HepG2 (cell line): ENCODE measurements at regions not wholly inside any gene's neighbourhood (a gene's known extent, or its start where the extent isn't known, plus 50 kb on each side); places are given as distances from the start of the nearest gene placed in this dataset.

Source experiments
- ATAC-seq: fragments of 200-7000 bp; cut with Tn5 transposase; 3 replicates; pipeline ENCODE4 v1.9.1; 2020; ENCODE audit warnings: mild to moderate bottlenecking, moderate library complexity
- BruUV-seq: library from RNA; stranded (reverse); fragments of 400-500 nt; replicated peaks from 2 replicates; lab custom pipeline; 2021; lab: Mats Ljungman, UMichigan
- CTCF ChIA-PET: fragments of 300-600 bp; formaldehyde crosslinking; extraction: SDS; loops from one replicate; lab custom pipeline; 2021; ENCODE audit warnings: low total read pairs, inconsistent platforms, low intra/inter-chr PET ratio; lab: Yijun Ruan, JAX
- POLR2A ChIA-PET: fragments of 350-600 bp; sonication (Branson Sonifier 250); formaldehyde crosslinking; loops from one replicate; lab custom pipeline; 2020; ENCODE audit warnings: antibody characterized with exemption, inconsistent platforms; lab: Yijun Ruan, JAX
- DNase-seq: peaks from one replicate; pipeline ENCODE4 v3.0.0-alpha.2; 2015; ENCODE audit warnings: low spot score
- FAIRE-seq: peaks from 3 replicates; lab custom pipeline; 2011; peaks lifted over from hg19 to GRCh38; lab: Jason Lieb, UNC
- H2AFZ ChIP-seq: one replicate; pipeline ENCODE4 v1.6.1; 2011; ENCODE audit warnings: low read length, inconsistent platforms
- H3K27ac ChIP-seq: fragments of 300-600 bp; 3 replicates; pipeline ENCODE4 v1.8.0; 2011; ENCODE audit warnings: mixed run types, mild to moderate bottlenecking, mixed read lengths, low read length, inconsistent platforms; ENCODE audit not compliant: insufficient read depth; ENCODE audit errors: extremely low read length
- H3K27me3 ChIP-seq, 2 experiments: fragments of 200-600 bp in 1 of 2; 2 replicates in 1 of 2; 3 replicates in 1 of 2; pipeline versions ENCODE4 v1.6.0 to v1.8.0; 2011; ENCODE audit warnings: low read length in 2 of 2, mild to moderate bottlenecking in 2 of 2, moderate library complexity in 2 of 2, inconsistent platforms in 1 of 2; ENCODE audit not compliant: insufficient read depth in 2 of 2, control insufficient read depth in 1 of 2
- H3K36me3 ChIP-seq, 2 experiments: fragments of 200-600 bp in 1 of 2; replicated peaks in 1 of 2; 2 replicates in 1 of 2; 3 replicates in 1 of 2; pipeline versions ENCODE4 v1.5.1 to v1.8.0; 2011; ENCODE audit warnings: low read length in 2 of 2, inconsistent platforms in 1 of 2; ENCODE audit not compliant: insufficient read depth in 2 of 2, control insufficient read depth in 1 of 2
- H3K4me1 ChIP-seq: 2 replicates; pipeline ENCODE4 v1.5.1; 2012; ENCODE audit warnings: low read length, inconsistent platforms; ENCODE audit not compliant: insufficient read depth
- H3K4me2 ChIP-seq: 2 replicates; pipeline ENCODE4 v1.6.0; 2011; ENCODE audit warnings: low read depth, low read length, inconsistent platforms
- H3K4me3 ChIP-seq, 3 experiments: fragments of 200-600 bp in 1 of 3; sonication (generic), shearing (Covaris generic) in 1 of 3; replicated peaks in 1 of 3; 2 replicates each; pipeline ENCODE4 v1.5.1; 2011 to 2016; ENCODE audit warnings: low read length in 3 of 3, inconsistent platforms in 2 of 3, low read depth in 2 of 3, mild to moderate bottlenecking in 2 of 3, control low read depth in 1 of 3, mixed read lengths in 1 of 3; ENCODE audit not compliant: insufficient read depth in 1 of 3
- H3K79me2 ChIP-seq: one replicate; pipeline ENCODE4 v1.6.1; 2011; ENCODE audit warnings: low read length, inconsistent platforms; ENCODE audit not compliant: insufficient read depth
- H3K9ac ChIP-seq: 2 replicates; pipeline ENCODE4 v1.6.0; 2011; ENCODE audit warnings: mild to moderate bottlenecking, low read depth, low read length, inconsistent platforms; ENCODE audit not compliant: insufficient read depth
- H3K9me3 ChIP-seq: 2 replicates; pipeline ENCODE4 v1.5.1; 2012; ENCODE audit warnings: mild to moderate bottlenecking, low read length
- H4K20me1 ChIP-seq: 2 replicates; pipeline ENCODE4 v1.6.0; 2011; ENCODE audit warnings: inconsistent platforms, mild to moderate bottlenecking, low read length, moderate library complexity; ENCODE audit not compliant: insufficient read depth
- AFF4 ChIP-seq: sonication (generic); formaldehyde crosslinking; IDR thresholded peaks from 2 replicates; pipeline ENCODE4 v1.4.0; 2020; ENCODE audit warnings: missing genetic modification reagents
- BCL6 ChIP-seq: IDR thresholded peaks from 2 replicates; pipeline ENCODE4 v1.6.1; 2016; ENCODE audit warnings: missing genetic modification reagents, missing compliant biosample characterization
- RARA ChIP-seq: IDR thresholded peaks from 2 replicates; pipeline ENCODE4 v1.6.1; 2016; ENCODE audit warnings: missing genetic modification reagents, missing compliant biosample characterization
- RELA ChIP-seq: sonication (generic); formaldehyde crosslinking; IDR thresholded peaks from 2 replicates; pipeline ENCODE4 v1.4.0; 2020; ENCODE audit warnings: missing genetic modification reagents
- SOX13 ChIP-seq, 3 experiments: fragments of 450-650 bp in 1 of 3; sonication (generic) in 1 of 3; formaldehyde crosslinking in 1 of 3; IDR thresholded peaks in 2 of 3; conservative IDR thresholded peaks in 1 of 3; 2 replicates each; pipeline versions ENCODE4 v1.5.0 to v1.6.1; 2016 to 2020; ENCODE audit warnings: antibody characterized with exemption in 1 of 3, mild to moderate bottlenecking in 1 of 3, missing compliant biosample characterization in 1 of 3, missing genetic modification reagents in 1 of 3, moderate library complexity in 1 of 3
- STAG1 ChIP-seq: sonication (generic); formaldehyde crosslinking; IDR thresholded peaks from 2 replicates; pipeline ENCODE4 v1.4.0; 2020; ENCODE audit warnings: missing genetic modification reagents
- TOE1 ChIP-seq: sonication (generic); formaldehyde crosslinking; IDR thresholded peaks from 2 replicates; pipeline ENCODE4 v1.4.0; 2020; ENCODE audit warnings: mild to moderate bottlenecking, missing genetic modification reagents
- TRIM24 ChIP-seq: sonication (generic); formaldehyde crosslinking; IDR thresholded peaks from 2 replicates; pipeline ENCODE4 v1.8.0; 2022; ENCODE audit warnings: mild to moderate bottlenecking, missing genetic modification reagents
- ZNF737 ChIP-seq: sonication (generic); formaldehyde crosslinking; IDR thresholded peaks from 2 replicates; pipeline ENCODE4 v1.5.0; 2020; ENCODE audit warnings: missing genetic modification reagents, mild to moderate bottlenecking, borderline replicate concordance
- WGBS: methylation state at CpG from one replicate; pipeline ENCODE4 v1.1.6; 2017; ENCODE audit warnings: low lambda C conversion rate; 5-methylcytosine and 5-hydroxymethylcytosine counted together
- in situ Hi-C: cut with HindIII; loops from 2 replicates; pipeline ENCODE4 v1.10.0; 2017; ENCODE audit warnings: low pct_unique_long_range_greater_than_20kb; ENCODE audit not compliant: extremely low pct_ligation_motif_present
- intact Hi-C: fragments of 100-400 bp; cut with micrococcal nuclease; formaldehyde crosslinking; loops from one replicate; pipeline ENCODE4 v1.10.0; 2022; ENCODE audit not compliant: unreplicated experiment
- TF ChIP-seq, protein P1 (sequence below): sonication (generic); formaldehyde crosslinking; IDR thresholded peaks from 2 replicates; pipeline ENCODE4 v1.5.0; 2020; ENCODE audit warnings: mild to moderate bottlenecking, missing genetic modification reagents, moderate library complexity

GRCh38 chr6:113458368-113459010 lies 398.7 kb upstream of the MARCKS start:
- intact Hi-C loops = no loop called here
- FAIRE-seq = no peak
- no peak for ATAC-seq
- POLR2A ChIA-PET = no interaction called here
- H3K4me1 ChIP-seq = peaks cover 14% of the 10 kb centered on the region
- no peaks in the 10 kb centered on the region for H3K27me3 ChIP-seq
- no peak overlapping the region for H3K9ac ChIP-seq
- no peaks in the 10 kb centered on the region for H4K20me1 ChIP-seq
- no peaks in the 10 kb centered on the region for H3K36me3 ChIP-seq
- in situ Hi-C loops = no loop called here
- TF ChIP-seq SOX13 (IDR thresholded peaks at IDR 0.05) (no peak), SOX13 (CRISPR knock-in tag; conservative IDR thresholded peaks at IDR 0.05 in 1 of 2, IDR thresholded peaks at IDR 0.05 in 1 of 2) (peak in 1 of 2 experiments; percentile 39; a peak in 1 of 4 replicates), BCL6 (CRISPR knock-in tag) (peak; percentile 82), ZNF737 (CRISPR knock-in tag) (no peak), RARA (CRISPR knock-in tag) (peak; percentile 17; the same call in 1 of the 2 replicates)
- no peaks in the 10 kb centered on the region for H3K79me2 ChIP-seq
- H3K4me3 ChIP-seq = no peak overlapping the region
- H3K27ac ChIP-seq = no peak overlapping the region
- WGBS = 2% methylated on average over 2 of the region's 2 CpGs
- H3K9me3 ChIP-seq = no peaks in the 10 kb centered on the region
- H2AFZ ChIP-seq = no peak overlapping the region
- BruUV-seq = no TSS peak
- CTCF ChIA-PET = no interaction called here
- no peak for DNase-seq
- H3K4me2 ChIP-seq = no peak overlapping the region

GRCh38 chr6:113461153-113461932 lies 395.8 kb upstream of the MARCKS start:
- no peak overlapping the region for H3K4me3 ChIP-seq
- intact Hi-C loops = loop anchor here (2.0 kb wide), 1 partner anchor 155 kb away; no protein-coding TSS in a partner anchor
- peak; percentile 9 for DNase-seq
- no peak overlapping the region for H2AFZ ChIP-seq
- H3K79me2 ChIP-seq = no peaks in the 10 kb centered on the region
- no peak for FAIRE-seq
- no peak overlapping the region for H3K27ac ChIP-seq
- H4K20me1 ChIP-seq = no peaks in the 10 kb centered on the region
- H3K4me1 ChIP-seq = peaks cover 14% of the 10 kb centered on the region
- TF ChIP-seq, protein P1, sequence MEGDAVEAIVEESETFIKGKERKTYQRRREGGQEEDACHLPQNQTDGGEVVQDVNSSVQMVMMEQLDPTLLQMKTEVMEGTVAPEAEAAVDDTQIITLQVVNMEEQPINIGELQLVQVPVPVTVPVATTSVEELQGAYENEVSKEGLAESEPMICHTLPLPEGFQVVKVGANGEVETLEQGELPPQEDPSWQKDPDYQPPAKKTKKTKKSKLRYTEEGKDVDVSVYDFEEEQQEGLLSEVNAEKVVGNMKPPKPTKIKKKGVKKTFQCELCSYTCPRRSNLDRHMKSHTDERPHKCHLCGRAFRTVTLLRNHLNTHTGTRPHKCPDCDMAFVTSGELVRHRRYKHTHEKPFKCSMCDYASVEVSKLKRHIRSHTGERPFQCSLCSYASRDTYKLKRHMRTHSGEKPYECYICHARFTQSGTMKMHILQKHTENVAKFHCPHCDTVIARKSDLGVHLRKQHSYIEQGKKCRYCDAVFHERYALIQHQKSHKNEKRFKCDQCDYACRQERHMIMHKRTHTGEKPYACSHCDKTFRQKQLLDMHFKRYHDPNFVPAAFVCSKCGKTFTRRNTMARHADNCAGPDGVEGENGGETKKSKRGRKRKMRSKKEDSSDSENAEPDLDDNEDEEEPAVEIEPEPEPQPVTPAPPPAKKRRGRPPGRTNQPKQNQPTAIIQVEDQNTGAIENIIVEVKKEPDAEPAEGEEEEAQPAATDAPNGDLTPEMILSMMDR = 0 out of 2 replicates have a peak, but pooled peaks have one; percentile 5
- TF ChIP-seq RELA (no peak), TRIM24 (CRISPR knock-in tag) (no peak), AFF4 (CRISPR knock-in tag) (no peak), STAG1 (CRISPR knock-in tag) (peak; percentile 41; the same call in 1 of the 2 replicates), TOE1 (CRISPR knock-in tag) (no peak)
- TF ChIP-seq, all 625 proteins: peak for 2
- no TSS peak for BruUV-seq
- no peak overlapping the region for H3K4me2 ChIP-seq
- in situ Hi-C loops = no loop called here
- ChIA-PET CTCF (no interaction called here), POLR2A (interaction anchor here (1.1 kb wide), 1 partner anchor 397 kb away, joined by 3 read pairs; no protein-coding TSS in a partner anchor)
- no peaks in the 10 kb centered on the region for H3K27me3 ChIP-seq
- peak; percentile 62 for ATAC-seq
- no peak overlapping the region for H3K9ac ChIP-seq
- no peaks in the 10 kb centered on the region for H3K36me3 ChIP-seq
- H3K9me3 ChIP-seq = no peaks in the 10 kb centered on the region
- 54% methylated on average over 4 of the region's 4 CpGs for WGBS
